IPS DF 4.7 (cell line): ENCODE measurements at regions not wholly inside any gene's neighbourhood (a gene's known extent, or its start where the extent isn't known, plus 50 kb on each side); places are given as distances from the start of the nearest gene placed in this dataset.
"Not testable (repeated sequence)": the region's sequence is repeated elsewhere in the genome, so short reads cannot be mapped to it uniquely, and the experiment has no call there.

ENCODE experiments used
- DNase-seq: peaks from one replicate; pipeline ENCODE4 v3.0.0-alpha.2; 2013; ENCODE audit warnings: low spot score; ENCODE audit errors: extremely low read depth

- no peak for DNase-seq
Measured at GRCh38 chr15:95129574-95129973, 898.2 kb downstream of the MCTP2 start.

- DNase-seq: no peak
Measured at GRCh38 chr15:95131131-95131556, 899.8 kb downstream of the MCTP2 start.

GRCh38 chr15:95132774-95133173, 901.4 kb downstream of the MCTP2 start:
- DNase-seq: no peak

GRCh38 chr15:95134431-95135110, 903.2 kb downstream of the MCTP2 start:
- DNase-seq: no peak

- no peak for DNase-seq
Measured at GRCh38 chr15:95138604-95139270, 907.4 kb downstream of the MCTP2 start.

GRCh38 chr15:95141486-95141885, 910.1 kb downstream of the MCTP2 start:
- no peak for DNase-seq

- DNase-seq: no peak
Measured at GRCh38 chr15:95142531-95142930, 911.2 kb downstream of the MCTP2 start.

- no peak for DNase-seq
Measured at GRCh38 chr15:95146481-95146880, 915.1 kb downstream of the MCTP2 start.

GRCh38 chr15:95148183-95148582, 916.8 kb downstream of the MCTP2 start:
- DNase-seq: no peak

- no peak for DNase-seq
Measured at GRCh38 chr15:95149036-95149435, 917.7 kb downstream of the MCTP2 start.

- DNase-seq: no peak
Measured at GRCh38 chr15:95149771-95150170, 918.4 kb downstream of the MCTP2 start.

- DNase-seq: no peak
Measured at GRCh38 chr15:95150466-95150865, 919.1 kb downstream of the MCTP2 start.

- no peak for DNase-seq
Measured at GRCh38 chr15:95152741-95153140, 921.4 kb downstream of the MCTP2 start.

- DNase-seq: not testable (repeated sequence)
Measured at GRCh38 chr15:95153201-95153600, 921.8 kb downstream of the MCTP2 start.

GRCh38 chr15:95160316-95160715, 929.0 kb downstream of the MCTP2 start:
- DNase-seq: no peak

GRCh38 chr15:95162069-95162468, 930.7 kb downstream of the MCTP2 start:
- DNase-seq: no peak

GRCh38 chr15:95162531-95162930, 931.2 kb downstream of the MCTP2 start:
- no peak for DNase-seq

GRCh38 chr15:95162967-95163531, 931.7 kb downstream of the MCTP2 start:
- no peak for DNase-seq

- DNase-seq: no peak
Measured at GRCh38 chr15:95168152-95168551, 936.8 kb downstream of the MCTP2 start.

- DNase-seq: no peak
Measured at GRCh38 chr15:95168951-95169431, 937.6 kb downstream of the MCTP2 start.

- no peak for DNase-seq
Measured at GRCh38 chr15:95169541-95170459, 938.4 kb downstream of the MCTP2 start.
